PC-3 (cell line): ENCODE measurements at regions not wholly inside any gene's neighbourhood (a gene's known extent, or its start where the extent isn't known, plus 50 kb on each side); places are given as distances from the start of the nearest gene placed in this dataset.

Experiments used
- EZH2 ChIP-seq: fragments of 300-600 bp; sonication (generic); IDR thresholded peaks from one replicate; pipeline ENCODE4 v1.6.1; 2017; ENCODE audit warnings: antibody characterized with exemption, mild to moderate bottlenecking, low read length; ENCODE audit not compliant: unreplicated experiment
- EZH2phosphoT487 ChIP-seq: fragments of 300-600 bp; sonication (generic); IDR thresholded peaks from 2 replicates; pipeline ENCODE4 v1.6.1; 2018; ENCODE audit warnings: mild to moderate bottlenecking, antibody characterized with exemption, low read length, borderline replicate concordance
- TF ChIP-seq, protein P1 (sequence below): fragments of 300-600 bp; sonication (generic); conservative IDR thresholded peaks from 2 replicates; pipeline ENCODE4 v1.5.1; 2017; ENCODE audit warnings: antibody characterized with exemption, low read depth, mild to moderate bottlenecking, low read length

DNA sequence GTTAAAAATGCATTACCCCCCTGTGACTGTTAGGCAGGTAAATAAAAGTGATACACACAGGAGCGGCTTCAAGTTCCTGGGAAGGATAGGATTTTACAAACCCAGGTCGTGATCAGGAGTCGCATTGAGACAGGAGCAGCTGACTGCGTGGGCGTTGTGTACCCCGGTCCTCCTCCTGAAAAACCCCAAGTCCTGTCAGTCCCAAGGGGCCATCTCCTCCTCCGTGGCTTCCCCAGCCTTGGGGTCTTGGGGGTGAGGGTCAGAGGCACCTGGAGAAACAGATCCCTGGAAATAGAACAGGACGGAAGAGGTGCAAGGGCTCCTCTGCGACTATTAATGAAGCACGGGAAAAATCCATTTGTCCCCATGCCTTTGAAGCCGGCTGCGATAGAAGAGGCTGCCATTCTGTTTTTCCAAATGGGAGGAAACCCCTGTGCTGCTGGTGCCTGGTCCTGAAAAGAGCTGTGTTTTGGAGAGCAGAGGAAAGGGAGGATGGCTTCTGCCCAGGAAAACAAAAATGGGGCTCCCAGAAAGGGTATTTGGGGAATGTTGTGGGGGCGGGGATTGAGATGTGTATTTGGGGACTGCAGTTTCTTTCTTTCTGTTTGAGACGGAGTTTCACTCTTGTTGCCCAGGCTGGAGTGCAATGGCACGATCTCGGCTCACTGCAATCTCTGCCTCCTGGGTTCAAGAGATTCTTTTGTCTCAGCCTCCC, 143.1 kb downstream of the ZNF664 start:
- TF ChIP-seq, protein P1, sequence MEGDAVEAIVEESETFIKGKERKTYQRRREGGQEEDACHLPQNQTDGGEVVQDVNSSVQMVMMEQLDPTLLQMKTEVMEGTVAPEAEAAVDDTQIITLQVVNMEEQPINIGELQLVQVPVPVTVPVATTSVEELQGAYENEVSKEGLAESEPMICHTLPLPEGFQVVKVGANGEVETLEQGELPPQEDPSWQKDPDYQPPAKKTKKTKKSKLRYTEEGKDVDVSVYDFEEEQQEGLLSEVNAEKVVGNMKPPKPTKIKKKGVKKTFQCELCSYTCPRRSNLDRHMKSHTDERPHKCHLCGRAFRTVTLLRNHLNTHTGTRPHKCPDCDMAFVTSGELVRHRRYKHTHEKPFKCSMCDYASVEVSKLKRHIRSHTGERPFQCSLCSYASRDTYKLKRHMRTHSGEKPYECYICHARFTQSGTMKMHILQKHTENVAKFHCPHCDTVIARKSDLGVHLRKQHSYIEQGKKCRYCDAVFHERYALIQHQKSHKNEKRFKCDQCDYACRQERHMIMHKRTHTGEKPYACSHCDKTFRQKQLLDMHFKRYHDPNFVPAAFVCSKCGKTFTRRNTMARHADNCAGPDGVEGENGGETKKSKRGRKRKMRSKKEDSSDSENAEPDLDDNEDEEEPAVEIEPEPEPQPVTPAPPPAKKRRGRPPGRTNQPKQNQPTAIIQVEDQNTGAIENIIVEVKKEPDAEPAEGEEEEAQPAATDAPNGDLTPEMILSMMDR, result no peak
- TF ChIP-seq EZH2 (no peak), EZH2phosphoT487 (no peak)
